Memory B cell (primary cell): ENCODE measurements at regions not wholly inside any gene's neighbourhood (a gene's known extent, or its start where the extent isn't known, plus 50 kb on each side); places are given as distances from the start of the nearest gene placed in this dataset.

Source experiments
- ATAC-seq: fragments of 150-1000 bp; cut with Tn5 transposase; 2 replicates; pipeline ENCODE4 v1.10.0; 2021; ENCODE audit warnings: low read depth, mild to moderate bottlenecking, moderate library complexity
- DNase-seq, 2 donors: peaks; one replicate each; pipeline ENCODE4 v3.0.0; 2022; ENCODE audit warnings: low spot score in 2 of 2
- H3K27ac Mint-ChIP-seq: one replicate; pipeline ENCODE4 v1.8.0; 2022; ENCODE audit warnings: mild to moderate bottlenecking, moderate library complexity, mixed read lengths
- H3K27me3 Mint-ChIP-seq: one replicate; pipeline ENCODE4 v1.8.0; 2022; ENCODE audit warnings: mixed read lengths
- H3K36me3 Mint-ChIP-seq: one replicate; pipeline ENCODE4 v1.8.0; 2022; ENCODE audit warnings: mild to moderate bottlenecking, mixed read lengths
- H3K4me1 Mint-ChIP-seq: one replicate; pipeline ENCODE4 v1.8.0; 2022; ENCODE audit warnings: mixed read lengths
- H3K4me3 Mint-ChIP-seq: one replicate; pipeline ENCODE4 v1.8.0; 2022; ENCODE audit warnings: mild to moderate bottlenecking, moderate library complexity, mixed read lengths
- H3K9me3 Mint-ChIP-seq: one replicate; pipeline ENCODE4 v1.8.0; 2022; ENCODE audit warnings: mixed read lengths

- Mint-ChIP-seq H3K36me3 (no peaks in the 10 kb centered on the region), H3K9me3 (no peaks in the 10 kb centered on the region), H3K27ac (no peak overlapping the region), H3K4me1 (no peaks in the 10 kb centered on the region), H3K27me3 (no peaks in the 10 kb centered on the region), H3K4me3 (no peak overlapping the region)
- DNase-seq (no peak), ATAC-seq (no peak)
Measured at GRCh38 chr20:22315771-22316170, 268.6 kb downstream of the FOXA2 start.

- Mint-ChIP-seq H3K27ac (no peak overlapping the region), H3K36me3 (no peaks in the 10 kb centered on the region), H3K4me3 (no peak overlapping the region), H3K4me1 (no peaks in the 10 kb centered on the region), H3K9me3 (no peaks in the 10 kb centered on the region), H3K27me3 (no peaks in the 10 kb centered on the region)
- no peak for ATAC-seq
- no peak for DNase-seq
Measured at GRCh38 chr20:22315073-22315472, 269.3 kb downstream of the FOXA2 start.

GRCh38 chr20:22312744-22313346, 271.5 kb downstream of the FOXA2 start:
- ATAC-seq (no peak), DNase-seq (no peak)
- H3K27me3 Mint-ChIP-seq: no peaks in the 10 kb centered on the region
- H3K4me3 Mint-ChIP-seq: no peak overlapping the region
- no peaks in the 10 kb centered on the region for H3K4me1 Mint-ChIP-seq
- no peaks in the 10 kb centered on the region for H3K9me3 Mint-ChIP-seq
- H3K36me3 Mint-ChIP-seq: no peaks in the 10 kb centered on the region
- H3K27ac Mint-ChIP-seq: no peak overlapping the region

- no peak overlapping the region for H3K27ac Mint-ChIP-seq
- ATAC-seq: no peak
- DNase-seq: no peak
- no peaks in the 10 kb centered on the region for H3K4me1 Mint-ChIP-seq
- H3K27me3 Mint-ChIP-seq: no peaks in the 10 kb centered on the region
- no peaks in the 10 kb centered on the region for H3K36me3 Mint-ChIP-seq
- no peaks in the 10 kb centered on the region for H3K9me3 Mint-ChIP-seq
- no peak overlapping the region for H3K4me3 Mint-ChIP-seq
Measured at GRCh38 chr20:22308934-22309333, 275.4 kb downstream of the FOXA2 start.

- Mint-ChIP-seq H3K36me3 (no peaks in the 10 kb centered on the region), H3K4me3 (no peak overlapping the region), H3K27ac (no peak overlapping the region), H3K27me3 (no peaks in the 10 kb centered on the region), H3K4me1 (no peaks in the 10 kb centered on the region), H3K9me3 (no peaks in the 10 kb centered on the region)
- no peak for DNase-seq
- no peak for ATAC-seq
Measured at GRCh38 chr20:22307409-22307808, 277.0 kb downstream of the FOXA2 start.

- H3K4me1 Mint-ChIP-seq: no peaks in the 10 kb centered on the region
- H3K9me3 Mint-ChIP-seq: no peaks in the 10 kb centered on the region
- ATAC-seq: no peak
- no peaks in the 10 kb centered on the region for H3K36me3 Mint-ChIP-seq
- H3K4me3 Mint-ChIP-seq: no peak overlapping the region
- no peak for DNase-seq
- no peaks in the 10 kb centered on the region for H3K27me3 Mint-ChIP-seq
- H3K27ac Mint-ChIP-seq: no peak overlapping the region
Measured at GRCh38 chr20:22305381-22305780, 279.0 kb downstream of the FOXA2 start.

- H3K4me1 Mint-ChIP-seq: no peaks in the 10 kb centered on the region
- ATAC-seq: no peak
- no peaks in the 10 kb centered on the region for H3K36me3 Mint-ChIP-seq
- H3K27me3 Mint-ChIP-seq: no peaks in the 10 kb centered on the region
- no peak for DNase-seq
- H3K9me3 Mint-ChIP-seq: peaks cover 3% of the 10 kb centered on the region
- no peak overlapping the region for H3K27ac Mint-ChIP-seq
- no peak overlapping the region for H3K4me3 Mint-ChIP-seq
Measured at GRCh38 chr20:22303523-22303922, 280.8 kb downstream of the FOXA2 start.

GRCh38 chr20:22302039-22302438, 282.3 kb downstream of the FOXA2 start:
- Mint-ChIP-seq H3K4me3 (no peak overlapping the region), H3K27me3 (no peaks in the 10 kb centered on the region), H3K4me1 (no peaks in the 10 kb centered on the region), H3K36me3 (no peaks in the 10 kb centered on the region), H3K27ac (no peak overlapping the region), H3K9me3 (peaks cover 3% of the 10 kb centered on the region)
- ATAC-seq (no peak), DNase-seq (no peak)

- DNase-seq: no peak
- H3K27me3 Mint-ChIP-seq: peaks cover 4% of the 10 kb centered on the region
- H3K4me3 Mint-ChIP-seq: no peak overlapping the region
- no peaks in the 10 kb centered on the region for H3K36me3 Mint-ChIP-seq
- no peak for ATAC-seq
- no peak overlapping the region for H3K27ac Mint-ChIP-seq
- no peaks in the 10 kb centered on the region for H3K4me1 Mint-ChIP-seq
- peaks cover 4% of the 10 kb centered on the region for H3K9me3 Mint-ChIP-seq
Measured at GRCh38 chr20:22293886-22294285, 290.5 kb downstream of the FOXA2 start.

GRCh38 chr20:22289442-22289841, 294.9 kb downstream of the FOXA2 start:
- H3K4me3 Mint-ChIP-seq: no peak overlapping the region
- H3K27me3 Mint-ChIP-seq: peaks cover 4% of the 10 kb centered on the region
- H3K36me3 Mint-ChIP-seq: no peaks in the 10 kb centered on the region
- peaks cover 3% of the 10 kb centered on the region for H3K9me3 Mint-ChIP-seq
- no peaks in the 10 kb centered on the region for H3K4me1 Mint-ChIP-seq
- ATAC-seq (no peak), DNase-seq (no peak)
- no peak overlapping the region for H3K27ac Mint-ChIP-seq

- Mint-ChIP-seq H3K36me3 (no peaks in the 10 kb centered on the region), H3K4me1 (no peaks in the 10 kb centered on the region), H3K9me3 (peaks cover 3% of the 10 kb centered on the region), H3K4me3 (no peak overlapping the region), H3K27ac (no peak overlapping the region), H3K27me3 (peaks cover 4% of the 10 kb centered on the region)
- no peak for ATAC-seq
- no peak for DNase-seq
Measured at GRCh38 chr20:22288957-22289356, 295.4 kb downstream of the FOXA2 start.

- no peak for ATAC-seq
- H3K9me3 Mint-ChIP-seq: peaks cover 1% of the 10 kb centered on the region
Measured at GRCh38 chr20:22288156-22288555, 296.2 kb downstream of the FOXA2 start.

GRCh38 chr20:22285555-22285954, 298.8 kb downstream of the FOXA2 start:
- DNase-seq (no peak), ATAC-seq (no peak)
- no peaks in the 10 kb centered on the region for H3K36me3 Mint-ChIP-seq
- no peaks in the 10 kb centered on the region for H3K4me1 Mint-ChIP-seq
- no peak overlapping the region for H3K27ac Mint-ChIP-seq
- H3K9me3 Mint-ChIP-seq: peaks cover 3% of the 10 kb centered on the region
- peaks cover 2% of the 10 kb centered on the region for H3K27me3 Mint-ChIP-seq
- H3K4me3 Mint-ChIP-seq: no peak overlapping the region

More at GRCh38 chr20:22288156-22288555, 296.2 kb downstream of the FOXA2 start:
- Mint-ChIP-seq H3K4me1 (no peaks in the 10 kb centered on the region), H3K27ac (no peak overlapping the region), H3K27me3 (peaks cover 4% of the 10 kb centered on the region), H3K4me3 (no peak overlapping the region), H3K36me3 (no peaks in the 10 kb centered on the region)
- no peak for DNase-seq

- Mint-ChIP-seq H3K27me3 (no peaks in the 10 kb centered on the region), H3K36me3 (no peaks in the 10 kb centered on the region), H3K4me1 (no peaks in the 10 kb centered on the region), H3K9me3 (peaks cover 3% of the 10 kb centered on the region), H3K27ac (no peak overlapping the region), H3K4me3 (no peak overlapping the region)
- DNase-seq (no peak), ATAC-seq (no peak)
Measured at GRCh38 chr20:22282696-22283095, 301.7 kb downstream of the FOXA2 start.

GRCh38 chr20:22274330-22274729, 310.0 kb downstream of the FOXA2 start:
- Mint-ChIP-seq H3K27ac (no peak overlapping the region), H3K27me3 (peaks cover 3% of the 10 kb centered on the region), H3K9me3 (peaks cover 5% of the 10 kb centered on the region), H3K4me3 (no peak overlapping the region), H3K4me1 (no peaks in the 10 kb centered on the region), H3K36me3 (no peaks in the 10 kb centered on the region)
- DNase-seq (no peak), ATAC-seq (no peak)
